Activated CD4-positive, alpha-beta T cell treated with anti-CD3 and anti-CD28 coated beads, Interleukin-2, amount 50 U/mL, for 48 hours (primary cell): ENCODE measurements at regions not wholly inside any gene's neighbourhood (a gene's known extent, or its start where the extent isn't known, plus 50 kb on each side); places are given as distances from the start of the nearest gene placed in this dataset.

Experiments
- DNase-seq, 2 experiments: peaks; one replicate each; pipeline ENCODE4 v3.0.0-alpha.2; 2020

DNA sequence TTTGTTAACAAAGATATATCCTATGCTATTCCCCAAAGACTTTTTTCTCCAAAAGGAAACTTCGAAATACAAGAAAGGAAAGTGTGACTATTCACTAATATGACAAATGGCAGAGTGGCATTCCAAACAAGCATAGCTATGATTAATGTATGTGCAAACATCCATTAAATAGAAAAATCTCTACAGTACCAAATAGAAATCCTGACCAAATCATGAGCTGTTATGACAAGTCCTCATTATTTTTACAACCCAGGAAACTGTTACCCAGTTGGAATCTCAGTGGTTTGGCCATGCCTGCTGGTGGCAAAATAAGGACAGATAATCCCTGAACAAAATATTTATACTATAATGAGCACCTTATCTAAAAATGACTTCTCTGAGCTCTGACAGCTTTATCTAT, 202.1 kb downstream of the SEC23A start:
- no peak for DNase-seq

DNA sequence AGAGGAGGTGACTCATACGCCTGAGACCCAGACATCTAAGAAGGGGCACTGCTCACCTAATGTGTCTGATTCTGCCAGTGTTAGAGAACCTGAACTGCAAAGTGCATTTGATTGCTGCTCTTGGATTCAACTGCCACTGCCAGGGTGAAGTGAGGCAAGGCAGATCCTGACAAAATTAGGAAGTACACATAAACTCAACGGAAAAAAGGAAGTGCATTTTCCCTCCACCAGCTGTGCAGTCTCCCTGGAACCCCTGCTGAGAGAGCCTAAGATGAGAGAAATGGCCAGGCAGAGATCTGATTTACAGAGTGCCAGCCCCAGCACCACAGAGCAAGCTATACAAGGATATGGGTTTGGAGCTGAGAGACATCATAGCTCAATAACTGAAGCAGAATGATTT, 215.3 kb downstream of the SEC23A start:
- DNase-seq = no peak

DNA sequence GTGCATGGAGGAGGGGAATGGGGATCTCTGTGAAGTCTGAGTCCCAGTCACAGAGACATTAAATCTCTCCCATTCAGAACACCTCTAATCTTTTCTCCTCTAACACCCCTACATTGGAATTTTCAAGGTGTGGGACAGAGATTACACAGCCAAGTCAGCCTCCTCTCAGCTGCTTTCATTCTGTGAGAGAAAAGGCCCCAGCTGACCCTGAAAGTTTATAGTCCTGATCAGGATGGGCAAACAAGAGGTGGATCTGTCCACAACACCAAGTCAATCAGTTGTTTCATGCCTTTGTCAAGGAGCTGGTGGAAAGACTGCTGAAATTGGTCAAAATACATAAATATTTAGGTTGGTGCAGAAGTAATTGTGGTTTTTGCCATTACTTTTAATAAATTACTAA, 218.9 kb downstream of the SEC23A start:
- DNase-seq = no peak

DNA sequence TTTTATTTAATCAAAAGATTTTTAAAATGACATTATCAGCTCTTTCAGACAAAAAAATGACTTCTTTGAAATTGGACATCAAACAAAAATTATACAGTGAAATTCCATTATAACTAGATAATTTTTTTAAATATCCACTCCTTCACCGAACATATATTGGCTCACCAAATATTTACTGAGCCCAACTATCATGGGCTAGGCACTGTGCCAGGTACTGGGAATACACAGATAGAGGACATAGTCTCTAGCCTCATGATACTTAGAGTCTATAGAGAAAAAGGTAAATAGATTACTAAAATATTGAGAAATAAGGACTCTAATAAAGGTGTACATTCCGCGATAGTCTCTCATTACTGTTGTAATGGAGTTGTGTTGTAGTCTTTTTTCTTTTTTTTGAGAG, 219.9 kb downstream of the SEC23A start:
- DNase-seq = no peak

DNA sequence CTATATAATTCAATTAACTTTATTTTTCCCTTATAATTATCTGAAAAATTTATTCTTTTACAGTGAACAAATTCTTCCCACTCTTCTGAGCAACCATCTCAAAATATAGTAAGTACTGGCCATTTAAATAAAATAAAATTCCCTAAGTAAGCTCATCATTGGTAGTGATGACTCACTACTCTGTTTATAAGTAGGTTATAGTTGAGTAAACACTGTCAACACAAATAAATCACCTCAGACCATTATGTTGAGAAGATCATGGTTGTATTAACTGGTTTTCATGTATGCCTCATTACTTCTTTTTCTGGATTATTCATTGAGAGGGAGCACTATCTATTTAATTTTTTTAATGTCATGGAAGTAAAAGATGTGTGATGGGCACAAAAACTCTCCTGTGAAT, 220.5 kb downstream of the SEC23A start:
- no peak for DNase-seq

DNA sequence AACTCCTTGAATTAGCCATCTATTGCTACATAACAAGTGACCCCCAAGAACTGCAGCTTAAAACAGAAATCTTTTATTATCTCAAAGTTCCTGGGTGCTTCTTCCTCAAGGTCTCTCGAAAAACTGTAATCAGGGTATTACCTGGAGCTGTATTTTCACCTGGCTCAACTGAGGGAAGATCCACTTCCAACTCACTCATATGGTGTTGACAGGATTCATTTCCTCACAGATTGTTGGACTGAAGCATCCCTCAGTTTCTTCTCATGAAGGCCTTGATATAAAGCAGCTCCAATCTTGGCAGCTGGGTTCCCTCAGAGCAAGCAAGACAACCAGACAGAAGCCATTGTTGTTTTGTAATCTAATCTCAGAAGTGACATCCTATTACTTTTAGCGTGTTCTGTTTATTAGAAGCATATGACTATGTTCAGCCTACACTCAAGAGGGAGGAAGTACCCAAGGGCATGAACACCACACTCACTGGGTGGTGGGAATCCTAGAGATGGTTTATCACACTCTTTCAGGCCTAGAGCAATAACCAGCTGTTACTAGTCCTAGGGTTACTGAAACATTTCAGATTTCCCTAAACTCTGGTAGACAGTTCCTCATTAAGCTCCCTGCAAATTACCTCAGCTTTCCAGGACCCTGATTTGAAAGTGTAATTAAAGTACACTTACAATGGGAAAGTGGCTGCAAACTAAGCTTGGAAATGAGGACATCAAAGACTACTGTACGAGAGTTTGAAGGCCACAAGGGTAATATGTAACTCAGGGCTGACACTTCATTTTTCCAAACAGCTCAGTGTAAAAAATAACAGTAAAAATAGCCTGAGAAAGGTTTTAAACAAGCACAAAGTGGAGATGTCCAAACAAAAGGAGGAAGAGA, 222.2 kb downstream of the SEC23A start:
- DNase-seq = no peak

DNA sequence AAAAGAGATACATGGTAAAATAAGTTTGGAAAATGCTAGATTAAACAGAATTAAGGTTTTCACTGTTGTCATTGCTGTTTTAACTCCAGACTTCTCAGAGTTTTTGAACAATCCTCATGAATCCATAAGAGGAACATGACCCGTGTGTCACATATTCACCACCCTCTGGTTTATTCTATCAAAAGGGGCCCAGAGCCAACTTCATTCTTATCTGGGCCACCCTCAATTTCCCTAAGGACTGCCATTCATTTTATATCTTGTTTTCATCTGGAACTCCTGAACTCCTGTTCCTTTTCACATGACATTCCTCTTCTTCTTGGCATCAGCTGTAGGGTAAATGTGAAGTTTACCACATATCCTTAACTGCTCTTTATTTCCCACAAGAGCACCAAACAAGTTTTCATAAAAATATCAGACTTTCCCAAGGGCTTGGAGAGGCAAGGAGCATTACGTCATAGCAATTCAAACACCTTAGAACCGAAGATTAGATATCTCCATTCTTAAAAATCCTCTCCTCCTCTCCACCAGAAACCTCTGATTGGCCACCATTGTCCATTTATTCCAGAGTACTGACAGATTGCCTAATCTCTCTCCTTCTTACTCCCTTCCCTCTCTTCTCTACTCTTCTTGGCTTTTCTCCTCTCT, 225.2 kb downstream of the SEC23A start:
- DNase-seq = no peak

DNA sequence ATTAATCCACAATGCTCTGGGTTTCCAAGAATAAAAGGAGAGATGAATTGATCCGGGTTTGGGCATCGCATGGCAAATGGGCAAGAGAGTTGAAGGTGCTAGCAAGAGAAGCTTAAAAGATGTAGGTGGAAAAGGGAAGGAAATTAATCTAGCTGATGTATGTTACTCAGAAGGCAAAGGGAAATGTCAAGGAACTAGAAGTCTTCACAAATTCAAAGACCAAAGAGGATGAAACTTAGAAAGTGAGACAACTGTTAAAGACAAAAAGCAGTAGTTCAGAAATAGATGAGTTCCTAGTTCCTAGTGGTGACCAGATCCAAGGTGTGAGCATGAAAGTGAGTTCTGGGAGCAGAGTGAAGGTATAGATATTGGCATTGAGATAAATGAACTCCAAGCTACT, 228.3 kb downstream of the SEC23A start:
- no peak for DNase-seq

DNA sequence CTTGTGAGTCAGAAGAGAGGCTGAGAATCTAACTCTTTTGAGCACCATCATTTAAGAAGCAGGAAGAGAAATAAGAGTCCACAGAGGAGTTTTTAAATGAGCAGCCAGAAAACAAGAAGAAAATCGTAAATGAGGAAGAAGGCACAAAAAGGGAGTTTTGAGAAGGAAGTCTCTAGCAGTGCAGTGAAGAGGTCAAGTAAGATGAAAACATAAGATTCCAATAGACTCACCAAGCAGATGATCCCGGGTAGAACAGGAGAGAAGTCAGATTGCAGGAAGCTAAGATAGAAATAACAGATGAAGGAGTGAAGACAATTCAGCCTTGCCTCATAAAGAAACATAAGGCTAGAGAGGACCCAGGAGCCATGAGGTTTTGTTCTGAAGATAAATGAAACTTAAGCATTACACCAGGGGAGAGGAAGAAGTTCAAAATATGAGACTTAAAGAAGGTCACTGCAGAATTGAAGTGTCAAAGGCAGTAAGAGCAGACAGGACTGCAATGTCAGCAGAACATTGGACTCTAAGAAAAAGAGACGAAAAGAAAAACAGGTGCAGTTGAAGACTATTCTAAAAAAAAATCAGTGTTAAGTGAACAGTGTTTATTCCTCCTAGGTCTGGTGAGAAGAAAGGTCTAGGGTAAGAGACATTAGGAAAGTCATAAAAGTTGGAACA, 229.0 kb downstream of the SEC23A start:
- no peak for DNase-seq

DNA sequence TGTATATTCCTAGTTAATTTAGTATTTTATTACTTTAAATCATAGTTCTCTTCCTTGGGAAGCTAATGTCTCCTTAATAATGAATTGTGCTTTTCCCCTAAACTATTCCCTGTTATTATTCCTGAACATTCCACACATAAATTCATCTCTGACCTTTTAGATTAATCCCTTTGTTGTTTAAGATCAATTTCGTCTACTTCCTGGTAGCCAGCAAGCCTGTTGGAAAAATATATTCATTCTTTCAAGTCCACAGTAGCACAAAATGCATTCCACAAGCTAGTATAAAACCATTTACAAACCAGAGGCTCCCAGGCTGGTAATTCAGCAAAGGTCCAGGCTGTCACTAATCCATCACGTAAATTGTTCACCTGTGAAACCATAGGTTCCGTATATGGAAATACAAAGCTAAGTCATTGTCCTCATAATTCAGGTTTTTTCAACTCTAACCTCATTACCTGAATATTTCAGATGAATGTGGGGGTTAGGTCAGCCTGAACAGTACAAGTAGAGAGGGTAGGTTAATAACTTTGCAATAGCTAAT, 232.7 kb downstream of the SEC23A start:
- DNase-seq = no peak

DNA sequence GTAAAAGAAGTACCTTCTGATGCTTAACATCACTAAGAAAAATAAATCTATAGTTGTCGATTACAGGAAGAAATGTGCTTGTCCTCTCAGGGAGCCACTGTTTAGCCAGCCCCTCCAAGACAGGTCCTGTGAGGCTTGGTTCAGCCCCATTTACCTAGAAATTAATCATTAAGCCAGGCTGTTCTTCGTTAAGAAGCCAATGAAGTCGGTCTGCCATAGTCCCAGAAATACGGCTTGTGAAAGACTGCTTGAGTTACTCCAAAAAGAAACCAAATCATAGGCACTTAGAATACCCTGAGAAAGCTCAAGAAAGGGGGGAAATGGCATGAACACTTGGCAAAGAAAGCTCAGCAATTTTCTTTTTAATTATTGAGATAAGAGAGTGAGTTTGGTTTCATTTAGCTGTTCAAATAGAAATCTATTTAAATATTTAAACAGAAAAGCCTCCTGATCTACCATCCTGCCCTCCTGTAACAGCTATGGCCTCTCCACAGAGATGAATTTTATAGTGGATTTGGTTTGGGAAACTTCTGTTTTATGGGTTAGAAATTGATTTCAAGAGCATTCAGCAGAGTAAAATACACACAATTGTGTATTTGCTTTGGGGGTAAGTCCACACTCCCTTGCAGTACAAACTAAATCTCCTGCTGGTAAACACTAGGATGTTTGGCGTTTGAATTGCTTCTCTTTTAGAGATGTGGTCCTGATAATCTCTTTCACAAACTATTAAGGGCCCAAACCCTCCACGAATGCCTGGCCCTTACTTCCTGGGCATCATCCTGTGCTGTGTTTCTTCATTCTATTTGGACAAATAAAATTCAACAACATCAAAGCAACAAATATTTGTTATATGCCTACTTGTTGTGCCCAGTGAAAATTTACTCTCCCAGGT, 234.4 kb downstream of the SEC23A start:
- DNase-seq = no peak

DNA sequence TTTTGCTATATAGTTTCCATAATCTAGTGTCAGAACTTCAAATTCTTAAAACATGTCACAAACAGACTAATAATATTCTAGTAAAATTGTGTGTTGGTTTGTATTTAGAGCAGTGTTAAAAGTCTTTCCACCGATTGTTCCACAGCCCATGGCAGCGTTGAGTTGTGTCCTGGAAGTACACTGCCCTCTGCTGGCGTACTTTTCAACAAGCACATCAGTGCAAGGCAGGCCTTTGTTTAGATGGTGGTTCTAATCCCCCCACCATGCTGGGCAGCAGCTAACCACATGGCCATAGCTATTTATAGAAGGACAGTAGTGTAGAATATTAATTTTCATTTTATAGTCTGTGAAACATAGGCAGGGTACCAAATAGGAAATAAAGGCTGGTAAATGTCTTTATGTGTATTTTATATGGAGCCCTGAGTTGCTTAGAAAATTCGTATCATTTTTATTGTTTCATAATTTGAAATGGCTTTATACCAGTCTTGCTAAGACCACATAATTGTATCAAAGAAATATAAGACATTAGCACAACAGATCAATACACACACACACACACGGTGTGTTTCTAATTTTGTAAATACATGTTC, 235.4 kb downstream of the SEC23A start:
- peak; percentile 44 to 60 for DNase-seq

DNA sequence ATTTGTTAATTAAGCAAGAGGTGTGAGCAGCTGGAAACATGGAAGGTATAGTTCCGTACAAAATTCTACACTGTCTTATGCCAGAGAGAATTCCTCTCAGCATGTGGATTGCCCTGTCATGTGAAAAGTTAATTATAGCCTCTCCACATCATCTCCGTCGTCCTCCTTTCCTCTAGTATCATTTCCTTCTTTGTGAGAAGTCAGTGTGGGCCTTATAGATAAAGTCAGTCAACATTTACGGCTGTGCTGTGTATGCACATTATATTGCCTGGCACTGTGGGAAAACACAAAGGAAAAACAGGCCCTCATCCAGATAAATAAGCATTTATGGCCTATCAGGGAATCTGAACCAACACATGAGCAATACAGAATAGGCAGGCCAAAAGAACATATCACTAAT, 236.6 kb downstream of the SEC23A start:
- DNase-seq = no peak

DNA sequence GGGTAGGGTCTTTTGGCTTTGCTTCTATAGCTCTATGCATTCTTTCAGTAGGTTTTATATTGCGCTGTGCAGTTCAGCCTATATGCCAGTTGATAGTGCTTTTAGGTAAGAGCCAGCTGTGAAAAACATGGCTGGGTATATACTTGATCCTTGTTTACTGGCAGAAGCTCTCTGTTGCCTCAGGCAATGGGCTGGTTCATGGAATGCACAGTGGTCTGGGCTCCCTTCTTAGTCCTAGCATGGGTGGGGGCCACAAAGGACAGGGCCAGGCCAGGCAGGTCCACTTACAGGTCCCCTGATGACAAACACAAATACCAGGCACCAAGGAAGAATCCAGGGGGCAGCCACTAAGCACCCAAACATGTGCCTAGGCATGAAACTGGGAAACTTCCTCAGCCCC, 240.7 kb downstream of the SEC23A start:
- no peak for DNase-seq

DNA sequence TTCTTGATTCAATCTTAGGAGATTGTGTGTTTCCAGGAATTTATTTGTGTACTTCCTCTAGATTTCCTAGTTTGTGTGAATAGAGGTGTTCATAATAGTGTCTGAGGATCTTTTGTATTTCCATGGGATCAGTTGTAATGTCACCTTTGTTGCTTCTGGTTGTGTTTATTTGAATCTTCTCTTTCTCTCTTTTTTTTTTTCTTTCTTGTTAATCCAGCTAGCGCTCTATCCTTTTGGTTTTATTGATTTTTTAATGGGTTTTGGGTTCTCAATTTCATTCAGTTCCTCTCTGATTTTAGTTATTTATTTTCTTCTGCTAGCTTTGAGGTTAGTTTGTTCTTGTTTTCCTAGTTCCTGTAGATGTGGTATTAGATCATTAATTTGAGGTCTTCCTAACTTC, 242.5 kb downstream of the SEC23A start:
- DNase-seq = no peak

DNA sequence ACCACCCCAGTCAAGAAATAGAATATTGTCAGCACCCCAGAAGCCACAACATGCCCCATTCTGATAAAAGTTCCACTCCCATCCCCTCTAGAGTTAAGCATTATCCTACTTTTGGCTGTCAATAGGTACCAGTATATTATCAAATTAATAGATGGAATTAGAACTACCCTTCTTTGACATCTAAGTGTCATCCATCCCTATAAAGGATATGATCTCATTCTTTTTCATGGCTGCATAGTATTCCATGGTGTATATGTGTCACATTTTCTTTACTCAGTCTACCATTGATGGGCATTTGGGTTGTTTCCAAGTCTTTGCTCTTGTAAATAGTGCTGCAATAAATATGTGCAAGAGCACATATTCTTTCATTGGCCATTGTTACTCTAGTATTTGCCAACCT, 246.2 kb downstream of the SEC23A start:
- no peak for DNase-seq

DNA sequence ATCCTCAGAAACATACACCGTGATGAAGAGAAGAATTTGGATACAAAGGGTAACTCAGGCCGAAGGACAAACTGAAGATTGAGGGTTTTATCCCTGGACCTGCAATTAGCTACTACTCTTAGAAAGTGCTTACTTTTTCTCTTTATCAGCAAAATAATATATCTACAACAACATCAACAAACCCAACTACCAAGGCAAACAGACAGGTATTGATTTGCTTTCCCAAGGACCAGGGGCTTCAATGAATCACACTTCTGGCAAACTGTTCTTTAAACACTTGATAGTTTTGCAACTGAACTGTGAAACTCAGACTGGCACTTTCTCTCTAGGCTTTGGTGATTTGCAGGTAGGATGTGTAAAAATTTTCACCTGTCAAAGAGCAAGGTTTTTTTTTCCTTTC, 247.5 kb downstream of the SEC23A start:
- DNase-seq = no peak

DNA sequence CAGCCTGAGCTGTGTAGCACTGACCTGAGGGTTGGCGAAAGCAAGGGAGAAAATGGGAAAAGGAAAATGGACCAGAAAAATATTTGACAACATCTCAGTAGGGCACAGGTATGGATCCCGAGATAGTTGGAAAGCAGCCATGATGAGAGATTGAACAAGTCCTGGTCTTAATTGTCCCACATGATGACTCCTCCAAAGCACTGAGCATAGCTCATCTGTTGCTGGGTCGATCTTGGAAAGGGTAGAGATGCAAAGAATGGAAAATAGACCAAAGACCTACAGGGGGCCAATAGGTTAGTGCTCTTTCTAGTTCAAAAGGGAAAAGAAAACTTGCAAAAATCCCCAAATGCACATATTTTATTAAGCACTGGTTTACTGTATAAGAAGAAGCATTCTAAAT, 251.9 kb downstream of the SEC23A start:
- no peak for DNase-seq

DNA sequence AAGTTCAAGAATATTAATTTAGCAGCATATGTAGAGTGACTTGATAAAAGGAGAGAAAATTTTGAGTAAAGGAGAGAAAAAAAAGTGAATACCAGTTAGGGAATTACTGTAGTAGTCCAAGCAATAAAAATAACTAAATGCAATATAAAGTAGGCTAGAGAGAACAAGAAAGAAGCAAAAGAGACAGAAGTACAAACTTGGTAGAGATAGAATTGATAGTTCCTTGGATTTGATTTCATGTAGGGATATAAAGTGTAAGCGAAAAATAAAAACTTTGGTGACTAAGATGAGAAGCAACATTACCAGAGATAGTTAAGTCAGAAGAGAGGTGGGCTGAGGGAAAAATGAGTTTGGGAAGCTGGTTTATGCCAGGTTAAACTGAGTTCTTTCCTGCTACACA, 252.4 kb downstream of the SEC23A start:
- DNase-seq = no peak

DNA sequence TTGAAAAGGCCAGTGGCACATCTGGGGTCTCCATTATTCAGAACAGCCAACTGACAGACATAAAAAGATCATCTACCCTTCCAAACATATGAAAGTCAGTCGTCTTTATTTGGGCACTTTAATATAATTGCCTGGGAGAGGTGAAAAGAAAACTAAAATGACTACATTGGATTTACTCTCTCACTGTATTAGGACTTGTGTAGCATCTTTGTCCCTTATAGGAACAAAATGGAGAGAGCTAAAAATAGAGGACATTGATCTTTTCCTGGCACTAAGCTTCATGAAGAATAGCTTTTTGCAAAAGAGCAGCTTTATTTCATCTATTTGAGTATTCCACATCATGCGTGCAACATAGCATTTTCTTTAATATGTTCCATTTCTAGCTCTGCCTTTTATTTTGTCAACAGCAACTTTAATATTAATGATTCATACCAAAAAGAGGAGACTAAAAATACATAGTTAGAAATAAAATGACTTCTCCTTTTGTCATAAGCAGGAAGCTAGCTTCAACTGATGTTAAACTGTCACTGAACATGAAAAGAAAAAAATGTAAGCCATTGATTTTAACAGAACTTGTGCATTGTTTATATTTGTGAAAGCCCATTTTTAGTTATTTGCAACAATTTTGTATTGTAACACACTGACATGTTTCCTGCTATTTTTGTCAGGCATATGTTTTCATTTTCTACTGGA, 254.6 kb downstream of the SEC23A start:
- DNase-seq = no peak

DNA sequence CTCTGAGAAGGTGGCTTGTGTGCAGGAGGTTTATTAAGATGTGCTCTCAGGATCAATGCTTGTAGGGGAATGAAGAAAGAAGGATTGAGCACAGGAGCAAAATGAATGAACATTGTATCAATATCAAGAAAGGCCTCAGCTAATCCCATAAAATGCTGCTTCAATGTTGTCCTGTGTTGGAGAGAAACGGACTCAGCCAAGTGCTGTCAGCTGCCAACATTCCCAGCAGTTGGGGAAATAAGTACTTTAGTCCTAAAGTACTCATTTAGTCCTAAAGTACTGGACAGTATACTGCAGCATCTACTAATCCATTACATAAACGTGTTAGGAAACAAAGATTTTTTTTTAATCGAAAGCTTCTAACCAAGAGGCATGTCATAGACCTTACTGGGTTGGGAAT, 255.9 kb downstream of the SEC23A start:
- DNase-seq = no peak
